ENCODE measurements at regions not wholly inside any gene's neighbourhood (a gene's known extent, or its start where the extent isn't known, plus 50 kb on each side); places are given as distances from the start of the nearest gene placed in this dataset.

GRCh38 chr10:131559450-131559911, 248.0 kb upstream of the TCERG1L start:
- TF ChIP-seq CTCF (IDR thresholded peaks at IDR 0.05; ENCODE audit: extremely low read depth in 1 of 2, insufficient read depth in 1 of 2, low read depth in 1 of 2, low read length in 2 of 2) = no peak
- no peak for TF ChIP-seq EZH2 (IDR thresholded peaks at IDR 0.05; ENCODE audit: borderline replicate concordance, low read depth, low read length, severe bottlenecking)
- TF ChIP-seq POLR2A (IDR thresholded peaks at IDR 0.05; ENCODE audit: low read depth, low read length) = no peak
- TF ChIP-seq POLR2AphosphoS5 (IDR thresholded peaks at IDR 0.05; ENCODE audit: insufficient read depth, low read depth, low read length) = no peak
- TF ChIP-seq MAX (IDR thresholded peaks at IDR 0.05; ENCODE audit: insufficient read depth, insufficient read length) = no peak
